GM12878 (cell line): ENCODE measurements at regions not wholly inside any gene's neighbourhood (a gene's known extent, or its start where the extent isn't known, plus 50 kb on each side); places are given as distances from the start of the nearest gene placed in this dataset.

Experiments
- ATAC-seq: fragments of 200-7000 bp; cut with Tn5 transposase; 3 replicates; pipeline ENCODE4 v1.9.1; 2020; ENCODE audit warnings: mild to moderate bottlenecking, moderate library complexity
- BruUV-seq: library from RNA; stranded (reverse); fragments of 400-500 nt; replicated peaks from 2 replicates; lab custom pipeline; 2021; lab: Mats Ljungman, UMichigan
- CTCF ChIA-PET: fragments of 300-600 bp; sonication (Branson Sonifier 250); formaldehyde crosslinking; extraction: SDS; loops from one replicate; lab custom pipeline; 2021; ENCODE audit warnings: inconsistent platforms; lab: Yijun Ruan, JAX
- POLR2A ChIA-PET: fragments of 350-600 bp; formaldehyde crosslinking; extraction: SDS; loops from one replicate; lab custom pipeline; 2021; ENCODE audit warnings: inconsistent platforms; lab: Charles Lee
- RAD21 ChIA-PET: fragments of 300-600 bp; sonication (Branson Sonifier 250); formaldehyde crosslinking; loops from one replicate; lab custom pipeline; 2023; ENCODE audit warnings: antibody characterized with exemption; ENCODE audit not compliant: unreplicated experiment; lab: Charles Lee
- SMC1A ChIA-PET: fragments of 300-600 bp; sonication (Branson Sonifier 250); formaldehyde crosslinking; loops from one replicate; lab custom pipeline; 2023; ENCODE audit not compliant: unreplicated experiment, uncharacterized antibody; lab: Charles Lee
- DNase-seq: peaks from one replicate; pipeline ENCODE4 v3.0.0-alpha.2; 2011; ENCODE audit warnings: low read depth, low spot score
- FAIRE-seq: peaks from 3 replicates; lab custom pipeline; 2011; peaks lifted over from hg19 to GRCh38; lab: Jason Lieb, UNC
- H2AFZ ChIP-seq: 2 replicates; pipeline ENCODE4 v1.6.0; 2011; ENCODE audit warnings: low read depth, low read length, control low read depth; ENCODE audit not compliant: control insufficient read depth
- H3K27ac ChIP-seq: 2 replicates; pipeline ENCODE4 v1.5.1; 2011; ENCODE audit warnings: control low read depth; ENCODE audit not compliant: control insufficient read depth, insufficient read depth
- H3K27me3 ChIP-seq, 2 experiments: replicated peaks in 1 of 2; 2 replicates each; pipeline versions ENCODE4 v1.6.0 to v1.6.1; 2011; ENCODE audit warnings: low read length in 1 of 2; ENCODE audit not compliant: control insufficient read depth in 2 of 2, insufficient read depth in 2 of 2
- H3K36me3 ChIP-seq, 2 experiments: 2 replicates each; pipeline ENCODE4 v1.5.1; 2011; ENCODE audit warnings: low read length in 1 of 2; ENCODE audit not compliant: control insufficient read depth in 2 of 2, insufficient read depth in 2 of 2
- H3K4me1 ChIP-seq: 2 replicates; pipeline ENCODE4 v1.6.1; 2011; ENCODE audit warnings: mild to moderate bottlenecking, low read length, moderate library complexity, mixed read lengths; ENCODE audit not compliant: control insufficient read depth, insufficient read depth
- H3K4me2 ChIP-seq: 2 replicates; pipeline ENCODE4 v1.6.0; 2011; ENCODE audit warnings: control low read depth; ENCODE audit not compliant: control insufficient read depth, insufficient read depth
- H3K4me3 ChIP-seq: fragments of 200-600 bp; sonication (generic); 2 replicates; pipeline ENCODE4 v1.5.1; 2016
- H3K79me2 ChIP-seq: 2 replicates; pipeline ENCODE4 v1.6.0; 2011; ENCODE audit warnings: low read length; ENCODE audit not compliant: control insufficient read depth, insufficient read depth
- H3K9ac ChIP-seq: 2 replicates; pipeline ENCODE4 v1.8.0; 2011; ENCODE audit warnings: low read length, control low read depth, mixed read lengths; ENCODE audit not compliant: control insufficient read depth, insufficient read depth
- H3K9me3 ChIP-seq: replicated peaks from 3 replicates; pipeline ENCODE4 v1.5.1; 2011; ENCODE audit warnings: mild to moderate bottlenecking, low read length; ENCODE audit not compliant: control insufficient read depth, insufficient read depth
- H4K20me1 ChIP-seq: 2 replicates; pipeline ENCODE4 v1.6.0; 2011; ENCODE audit not compliant: control insufficient read depth, insufficient read depth
- ASH2L ChIP-seq: fragments of 300-600, 200-600 bp; sonication (generic); IDR thresholded peaks from 2 replicates; pipeline ENCODE4 v1.6.1; 2017; ENCODE audit warnings: low read depth, mild to moderate bottlenecking, borderline replicate concordance
- CBX5 ChIP-seq: sonication (generic); IDR thresholded peaks from 2 replicates; pipeline ENCODE4 v1.6.1; 2016; ENCODE audit warnings: low read depth, moderate library complexity, mild to moderate bottlenecking, inconsistent platforms
- ETV6 ChIP-seq, 2 experiments: fragments of 450-650 bp in 1 of 2; IDR thresholded peaks in 1 of 2; conservative IDR thresholded peaks in 1 of 2; 2 replicates each; pipeline ENCODE4 v1.6.1; 2014; ENCODE audit warnings: antibody characterized with exemption in 1 of 2, borderline replicate concordance in 1 of 2, low read depth in 1 of 2, mild to moderate bottlenecking in 1 of 2, moderate library complexity in 1 of 2
- HDGF ChIP-seq: fragments of 450-650 bp; IDR thresholded peaks from 2 replicates; pipeline ENCODE4 v1.6.1; 2016; ENCODE audit warnings: antibody characterized with exemption
- KDM1A ChIP-seq: fragments of 200-600 bp; sonication (generic); IDR thresholded peaks from 2 replicates; pipeline ENCODE4 v1.6.1; 2016; ENCODE audit warnings: borderline replicate concordance
- MEF2A ChIP-seq: IDR thresholded peaks from 2 replicates; pipeline ENCODE4 v1.6.1; 2011; ENCODE audit warnings: low read depth, mild to moderate bottlenecking, low read length, moderate library complexity; ENCODE audit not compliant: insufficient read depth
- MYC ChIP-seq: IDR thresholded peaks from 2 replicates; pipeline ENCODE4 v1.6.1; 2011; ENCODE audit warnings: mild to moderate bottlenecking, low read length, moderate library complexity, inconsistent platforms; ENCODE audit not compliant: insufficient read depth, insufficient replicate concordance, insufficient read length, severe bottlenecking
- SPI1 ChIP-seq: IDR thresholded peaks from 2 replicates; pipeline ENCODE4 v1.6.1; 2011; ENCODE audit warnings: low read depth, mild to moderate bottlenecking, low read length, moderate library complexity, borderline replicate concordance; ENCODE audit not compliant: insufficient read depth
- ZNF207 ChIP-seq: fragments of 450-650 bp; IDR thresholded peaks from 2 replicates; pipeline ENCODE4 v1.6.1; 2014; ENCODE audit warnings: antibody characterized with exemption, mild to moderate bottlenecking, borderline replicate concordance
- WGBS: methylation state at CpG from one replicate; pipeline ENCODE4 v1.1.6; 2016; ENCODE audit warnings: low lambda C conversion rate; ENCODE audit not compliant: insufficient replicate concordance, insufficient coverage; ENCODE audit errors: missing lambda C conversion rate; 5-methylcytosine and 5-hydroxymethylcytosine counted together
- in situ Hi-C: fragments of 300-500 bp; cut with MboI; formaldehyde crosslinking; loops from 9 replicates; pipeline ENCODE4 v1.14.3; 2018; ENCODE audit warnings: mixed read lengths
- intact Hi-C: fragments of 100-400 bp; cut with micrococcal nuclease; formaldehyde crosslinking; loops from one replicate; pipeline ENCODE4 v1.14.2; 2022; ENCODE audit not compliant: unreplicated experiment
- TF ChIP-seq, protein P1 (sequence below): fragments of 450-650 bp; IDR thresholded peaks from 2 replicates; pipeline ENCODE4 v1.6.1; 2017; ENCODE audit warnings: mild to moderate bottlenecking, low read depth, inconsistent platforms; ENCODE audit not compliant: poor library complexity, severe bottlenecking

DNA sequence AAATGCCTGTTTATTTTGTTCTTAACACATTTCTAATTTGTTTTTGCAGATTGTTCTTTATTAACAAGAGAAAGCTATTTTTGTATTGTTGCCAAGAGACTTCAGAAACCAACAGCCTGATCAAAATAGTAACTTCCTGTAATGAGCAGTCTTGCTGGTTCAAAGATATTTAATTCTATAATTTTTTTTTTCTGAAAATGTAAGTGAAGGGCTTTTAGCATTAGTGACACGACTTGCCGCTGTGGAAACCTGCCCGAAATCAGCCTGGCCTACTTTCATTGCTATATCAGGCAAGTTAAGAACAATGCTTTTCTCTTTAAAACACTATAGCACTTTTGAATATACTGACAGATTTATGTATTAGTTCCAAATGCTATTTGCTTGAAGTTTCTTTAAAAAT is 374.3 kb downstream of the EFNB2 start:
- ChIA-PET RAD21 (no interaction called here), POLR2A (no interaction called here), SMC1A (interaction anchor here (0.7 to 1.4 kb wide), 2 partner anchors 12 to 29 kb away, joined by 3 to 4 read pairs; no protein-coding TSS in a partner anchor), CTCF (no interaction called here)
- Histone ChIP-seq H3K27me3 (no peaks in the 10 kb centered on the region), H3K4me2 (no peak overlapping the region), H3K27ac (no peak overlapping the region), H3K79me2 (no peaks in the 10 kb centered on the region), H2AFZ (no peak overlapping the region), H3K36me3 (no peaks in the 10 kb centered on the region), H3K9me3 (no peaks in the 10 kb centered on the region), H3K4me3 (no peak overlapping the region), H3K4me1 (no peaks in the 10 kb centered on the region), H4K20me1 (no peaks in the 10 kb centered on the region), H3K9ac (no peak overlapping the region)
- BruUV-seq: no TSS peak
- intact Hi-C loops (no loop called here), in situ Hi-C loops (no loop called here)
- WGBS: 40% methylated on average over 3 of the region's 3 CpGs
- ATAC-seq (no peak), DNase-seq (no peak), FAIRE-seq (no peak)
- TF ChIP-seq SPI1 (no peak), HDGF (no peak), ZNF207 (no peak), CBX5 (no peak), KDM1A (no peak), ASH2L (no peak), MYC (no peak), MEF2A (no peak), ETV6 (conservative IDR thresholded peaks at IDR 0.05 in 1 of 2, IDR thresholded peaks at IDR 0.05 in 1 of 2; ENCODE audit: borderline replicate concordance in 1 of 2, low read depth in 1 of 2) (no peak)
- TF ChIP-seq, protein P1, sequence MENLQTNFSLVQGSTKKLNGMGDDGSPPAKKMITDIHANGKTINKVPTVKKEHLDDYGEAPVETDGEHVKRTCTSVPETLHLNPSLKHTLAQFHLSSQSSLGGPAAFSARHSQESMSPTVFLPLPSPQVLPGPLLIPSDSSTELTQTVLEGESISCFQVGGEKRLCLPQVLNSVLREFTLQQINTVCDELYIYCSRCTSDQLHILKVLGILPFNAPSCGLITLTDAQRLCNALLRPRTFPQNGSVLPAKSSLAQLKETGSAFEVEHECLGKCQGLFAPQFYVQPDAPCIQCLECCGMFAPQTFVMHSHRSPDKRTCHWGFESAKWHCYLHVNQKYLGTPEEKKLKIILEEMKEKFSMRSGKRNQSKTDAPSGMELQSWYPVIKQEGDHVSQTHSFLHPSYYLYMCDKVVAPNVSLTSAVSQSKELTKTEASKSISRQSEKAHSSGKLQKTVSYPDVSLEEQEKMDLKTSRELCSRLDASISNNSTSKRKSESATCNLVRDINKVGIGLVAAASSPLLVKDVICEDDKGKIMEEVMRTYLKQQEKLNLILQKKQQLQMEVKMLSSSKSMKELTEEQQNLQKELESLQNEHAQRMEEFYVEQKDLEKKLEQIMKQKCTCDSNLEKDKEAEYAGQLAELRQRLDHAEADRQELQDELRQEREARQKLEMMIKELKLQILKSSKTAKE: no peak
